GM12872 (cell line): ENCODE measurements at regions not wholly inside any gene's neighbourhood (a gene's known extent, or its start where the extent isn't known, plus 50 kb on each side); places are given as distances from the start of the nearest gene placed in this dataset.

Experiments used
- TF ChIP-seq, protein P1 (sequence below): IDR thresholded peaks from 3 replicates; pipeline ENCODE4 v1.5.1; 2011; ENCODE audit warnings: low read depth, mild to moderate bottlenecking, low read length, moderate library complexity; ENCODE audit not compliant: insufficient read depth

DNA sequence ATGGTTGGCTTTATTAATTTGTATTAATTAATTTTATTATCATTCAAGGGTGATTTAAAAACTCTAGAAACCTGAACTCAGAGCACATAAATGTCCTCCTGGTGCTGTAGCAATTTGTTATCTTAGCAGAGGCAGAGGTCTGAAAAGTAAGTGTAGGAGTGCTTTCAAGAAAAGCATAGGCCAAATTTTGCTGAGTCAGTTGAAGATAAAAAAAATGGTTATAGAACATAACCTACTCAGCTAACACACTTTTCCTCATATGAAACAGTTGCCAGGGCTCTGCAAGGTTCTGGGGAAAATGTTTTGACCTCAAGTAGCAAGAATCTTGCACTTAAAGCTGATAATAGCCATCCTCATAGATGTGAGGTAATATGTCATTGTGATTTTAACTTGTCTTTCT, 53.5 kb upstream of the CHODL start:
- TF ChIP-seq, protein P1, sequence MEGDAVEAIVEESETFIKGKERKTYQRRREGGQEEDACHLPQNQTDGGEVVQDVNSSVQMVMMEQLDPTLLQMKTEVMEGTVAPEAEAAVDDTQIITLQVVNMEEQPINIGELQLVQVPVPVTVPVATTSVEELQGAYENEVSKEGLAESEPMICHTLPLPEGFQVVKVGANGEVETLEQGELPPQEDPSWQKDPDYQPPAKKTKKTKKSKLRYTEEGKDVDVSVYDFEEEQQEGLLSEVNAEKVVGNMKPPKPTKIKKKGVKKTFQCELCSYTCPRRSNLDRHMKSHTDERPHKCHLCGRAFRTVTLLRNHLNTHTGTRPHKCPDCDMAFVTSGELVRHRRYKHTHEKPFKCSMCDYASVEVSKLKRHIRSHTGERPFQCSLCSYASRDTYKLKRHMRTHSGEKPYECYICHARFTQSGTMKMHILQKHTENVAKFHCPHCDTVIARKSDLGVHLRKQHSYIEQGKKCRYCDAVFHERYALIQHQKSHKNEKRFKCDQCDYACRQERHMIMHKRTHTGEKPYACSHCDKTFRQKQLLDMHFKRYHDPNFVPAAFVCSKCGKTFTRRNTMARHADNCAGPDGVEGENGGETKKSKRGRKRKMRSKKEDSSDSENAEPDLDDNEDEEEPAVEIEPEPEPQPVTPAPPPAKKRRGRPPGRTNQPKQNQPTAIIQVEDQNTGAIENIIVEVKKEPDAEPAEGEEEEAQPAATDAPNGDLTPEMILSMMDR = no peak

DNA sequence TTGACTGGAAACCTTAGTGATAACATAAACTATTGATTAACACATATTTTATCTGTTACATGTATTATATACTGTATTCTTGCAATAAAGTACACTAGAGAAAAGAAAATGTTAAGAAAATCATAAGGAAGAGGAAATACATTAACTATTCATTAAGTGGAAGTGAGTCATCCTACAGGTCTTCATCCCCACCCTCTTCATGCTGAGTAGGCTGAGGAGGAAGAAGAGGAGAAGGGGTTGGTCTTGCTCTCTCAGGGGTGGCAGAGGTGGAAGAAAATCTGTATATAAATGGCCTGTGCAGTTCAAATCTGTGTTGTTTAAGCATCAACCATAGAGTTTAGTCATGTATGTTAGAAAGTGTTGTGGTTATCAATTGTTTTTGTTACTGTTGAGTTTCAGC, 66.1 kb upstream of the CHODL start:
- TF ChIP-seq, protein P1 = no peak

GRCh38 chr21:18174370-18174769, 70.3 kb upstream of the CHODL start:
- TF ChIP-seq, protein P1 = no peak

DNA sequence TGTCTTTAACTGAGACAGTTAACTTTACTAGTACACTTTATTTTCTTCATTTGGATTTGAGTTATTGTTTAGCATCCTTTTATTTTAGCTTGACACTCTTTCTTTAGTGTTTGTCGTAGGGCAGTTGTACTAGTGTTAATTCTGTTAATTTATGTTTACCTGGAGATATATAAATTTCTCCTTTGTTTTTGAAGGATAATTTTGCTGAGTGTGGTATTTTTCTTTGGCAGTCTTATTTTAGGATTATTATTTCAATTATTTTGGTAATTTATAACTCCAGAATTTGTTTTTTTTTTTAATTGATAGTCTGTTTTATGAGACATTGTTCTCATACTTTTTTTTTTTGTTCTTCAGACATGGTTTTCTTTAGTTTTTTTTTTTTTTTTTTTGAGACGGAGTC, 73.8 kb upstream of the CHODL start:
- TF ChIP-seq, protein P1 = no peak

- TF ChIP-seq, protein P1 = no peak
Observed at GRCh38 chr21:18170221-18170620, 74.4 kb upstream of the CHODL start.

- TF ChIP-seq, protein P1 = no peak
Observed at GRCh38 chr21:18168108-18168507, 76.5 kb upstream of the CHODL start.

DNA sequence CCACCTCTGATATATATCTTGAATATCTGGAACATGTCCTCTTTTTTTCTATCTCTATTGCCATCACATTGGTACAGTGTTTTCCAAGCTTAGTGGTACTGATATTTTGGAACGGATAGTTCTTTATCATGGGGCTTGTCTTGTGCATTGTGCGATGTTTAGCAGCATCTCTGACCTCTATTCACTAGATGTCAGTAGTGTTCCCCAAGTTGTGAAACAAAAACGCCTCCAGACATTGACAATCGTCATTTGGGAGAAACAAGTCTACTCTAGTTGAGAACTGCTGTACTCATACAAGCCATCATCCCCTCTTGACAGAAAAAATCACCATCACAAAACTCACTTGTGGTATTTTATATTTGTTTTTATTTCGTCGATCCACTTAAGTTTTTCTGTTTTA, 79.7 kb upstream of the CHODL start:
- TF ChIP-seq, protein P1 = no peak

- TF ChIP-seq, protein P1 = no peak
Observed at GRCh38 chr21:18164483-18164882, 80.2 kb upstream of the CHODL start.
